Neutrophil (primary cell): ENCODE measurements at regions not wholly inside any gene's neighbourhood (a gene's known extent, or its start where the extent isn't known, plus 50 kb on each side); places are given as distances from the start of the nearest gene placed in this dataset.

Experiments
- H3K27ac ChIP-seq: fragments of 200-600 bp; sonication (generic); 2 replicates; pipeline ENCODE4 v1.5.1; 2016; ENCODE audit warnings: mild to moderate bottlenecking, moderate library complexity
- H3K27me3 ChIP-seq: fragments of 200-600 bp; sonication (generic); 2 replicates; pipeline ENCODE4 v1.6.0; 2016; ENCODE audit warnings: mild to moderate bottlenecking
- H3K36me3 ChIP-seq: fragments of 200-600 bp; sonication (generic); 2 replicates; pipeline ENCODE4 v1.5.1; 2017
- H3K4me1 ChIP-seq, 2 experiments: fragments of 200-600 bp in 1 of 2; sonication (generic) in 1 of 2; 1 replicate in 1 of 2; 2 replicates in 1 of 2; pipeline versions ENCODE4 v1.5.1 to v1.6.1; 2013 to 2016; ENCODE audit warnings: low read depth in 1 of 2, low read length in 1 of 2, mild to moderate bottlenecking in 1 of 2, moderate library complexity in 1 of 2; ENCODE audit not compliant: control insufficient read depth in 1 of 2, insufficient read depth in 1 of 2
- H3K4me3 ChIP-seq, 2 experiments: fragments of 200-600 bp in 1 of 2; sonication (generic) in 1 of 2; 1 replicate in 1 of 2; 2 replicates in 1 of 2; pipeline ENCODE4 v1.5.1; 2013 to 2016; ENCODE audit warnings: low read depth in 1 of 2, low read length in 1 of 2, mild to moderate bottlenecking in 1 of 2, moderate library complexity in 1 of 2
- H3K9me3 ChIP-seq: fragments of 200-600 bp; sonication (generic); 2 replicates; pipeline ENCODE4 v1.5.1; 2016
- CTCF ChIP-seq: fragments of 200-600 bp; sonication (generic); IDR thresholded peaks from 2 replicates; pipeline ENCODE4 v1.5.1; 2016; ENCODE audit warnings: antibody characterized with exemption

DNA sequence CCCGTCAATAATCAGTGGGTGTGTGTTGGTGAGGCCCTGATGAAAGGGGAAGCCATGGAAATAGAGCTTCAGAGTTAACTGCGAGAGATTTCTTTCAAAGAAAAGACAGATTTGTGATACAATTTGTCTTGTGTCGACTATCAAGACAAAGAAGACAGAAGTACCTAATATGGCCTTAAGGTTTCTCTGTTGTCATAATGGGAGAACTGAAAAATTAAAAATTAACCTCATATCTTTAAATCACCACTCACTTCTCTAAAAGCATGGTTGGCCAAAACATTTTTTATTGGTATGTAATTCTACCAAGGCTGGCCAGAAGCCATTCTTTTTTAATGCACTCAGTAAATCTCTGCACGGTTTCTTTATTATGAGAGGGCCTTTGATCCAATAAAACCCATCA lies 282.9 kb upstream of the WWC1 start:
- Histone ChIP-seq H3K27me3 (no peaks in the 10 kb centered on the region), H3K27ac (no peak overlapping the region), H3K4me1 (no peaks in the 10 kb centered on the region), H3K36me3 (no peaks in the 10 kb centered on the region), H3K9me3 (no peaks in the 10 kb centered on the region), H3K4me3 (no peak overlapping the region)
- TF ChIP-seq CTCF: no peak

DNA sequence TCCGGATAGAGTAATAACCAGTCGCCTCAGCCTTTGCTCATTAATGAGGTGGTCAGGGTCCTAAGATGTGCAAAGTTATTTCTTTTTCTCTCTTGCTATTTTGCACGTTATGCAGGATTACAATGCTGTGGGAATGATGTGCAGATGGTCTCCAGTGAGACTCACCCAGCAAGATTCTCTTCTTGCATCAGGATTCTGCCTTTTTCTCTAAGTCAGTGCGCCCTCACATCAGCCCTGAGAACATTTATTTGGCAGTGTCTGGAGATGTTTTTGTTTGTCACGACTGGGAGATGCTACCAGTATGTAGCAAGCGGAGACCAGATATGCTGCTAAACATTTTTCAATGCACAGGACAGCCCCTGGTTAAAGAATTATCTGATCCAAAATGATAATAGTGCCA lies 280.3 kb upstream of the WWC1 start:
- Histone ChIP-seq H3K4me3 (no peak overlapping the region), H3K36me3 (no peaks in the 10 kb centered on the region), H3K9me3 (no peaks in the 10 kb centered on the region), H3K27ac (no peak overlapping the region), H3K4me1 (no peaks in the 10 kb centered on the region), H3K27me3 (no peaks in the 10 kb centered on the region)
- no peak for TF ChIP-seq CTCF

DNA sequence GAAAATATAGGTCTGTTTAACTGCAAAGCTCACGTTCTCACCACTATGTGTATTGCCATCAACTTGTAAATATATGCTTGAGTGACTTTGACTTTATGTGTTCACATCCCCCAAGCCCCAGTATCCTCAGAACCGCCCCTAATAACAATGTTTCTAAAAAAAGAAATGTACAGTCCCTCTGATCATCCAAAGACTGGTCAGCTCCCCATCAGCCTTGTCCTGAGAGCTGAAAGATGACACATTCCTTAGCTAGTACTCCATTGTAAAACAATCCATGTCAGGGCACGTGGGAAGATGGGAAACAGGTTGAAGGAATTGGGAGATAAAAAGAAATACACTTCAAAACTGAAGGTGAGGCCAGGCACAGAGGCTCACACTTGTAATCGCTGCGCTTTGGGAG lies 279.4 kb upstream of the WWC1 start:
- Histone ChIP-seq H3K9me3 (no peaks in the 10 kb centered on the region), H3K4me3 (no peak overlapping the region), H3K4me1 (no peaks in the 10 kb centered on the region), H3K36me3 (no peaks in the 10 kb centered on the region), H3K27me3 (no peaks in the 10 kb centered on the region), H3K27ac (no peak overlapping the region)
- TF ChIP-seq CTCF: no peak

DNA sequence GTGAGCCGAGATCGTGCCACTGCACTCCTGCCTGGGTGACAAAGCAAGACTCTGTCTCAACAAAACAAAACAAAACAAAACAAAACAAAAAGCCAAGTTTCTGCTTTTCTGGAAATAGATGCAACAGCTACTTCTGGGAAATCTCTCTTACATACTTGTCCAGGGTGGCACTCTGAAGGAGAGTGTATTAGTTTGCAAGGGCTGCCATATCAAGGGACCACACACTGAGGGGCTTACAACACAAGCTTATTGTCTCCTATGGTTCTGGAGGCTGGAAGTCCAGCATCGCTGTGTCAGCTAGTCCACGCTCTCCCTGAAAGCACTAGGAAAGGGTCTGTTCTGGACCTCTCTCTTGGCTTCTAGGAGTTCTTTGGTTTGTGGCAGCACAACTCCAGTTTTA lies 277.9 kb upstream of the WWC1 start:
- H3K4me1 ChIP-seq: no peaks in the 10 kb centered on the region
- no peaks in the 10 kb centered on the region for H3K9me3 ChIP-seq
- no peak overlapping the region for H3K4me3 ChIP-seq
- TF ChIP-seq CTCF: no peak
- H3K36me3 ChIP-seq: no peaks in the 10 kb centered on the region
- no peak overlapping the region for H3K27ac ChIP-seq
- no peaks in the 10 kb centered on the region for H3K27me3 ChIP-seq

DNA sequence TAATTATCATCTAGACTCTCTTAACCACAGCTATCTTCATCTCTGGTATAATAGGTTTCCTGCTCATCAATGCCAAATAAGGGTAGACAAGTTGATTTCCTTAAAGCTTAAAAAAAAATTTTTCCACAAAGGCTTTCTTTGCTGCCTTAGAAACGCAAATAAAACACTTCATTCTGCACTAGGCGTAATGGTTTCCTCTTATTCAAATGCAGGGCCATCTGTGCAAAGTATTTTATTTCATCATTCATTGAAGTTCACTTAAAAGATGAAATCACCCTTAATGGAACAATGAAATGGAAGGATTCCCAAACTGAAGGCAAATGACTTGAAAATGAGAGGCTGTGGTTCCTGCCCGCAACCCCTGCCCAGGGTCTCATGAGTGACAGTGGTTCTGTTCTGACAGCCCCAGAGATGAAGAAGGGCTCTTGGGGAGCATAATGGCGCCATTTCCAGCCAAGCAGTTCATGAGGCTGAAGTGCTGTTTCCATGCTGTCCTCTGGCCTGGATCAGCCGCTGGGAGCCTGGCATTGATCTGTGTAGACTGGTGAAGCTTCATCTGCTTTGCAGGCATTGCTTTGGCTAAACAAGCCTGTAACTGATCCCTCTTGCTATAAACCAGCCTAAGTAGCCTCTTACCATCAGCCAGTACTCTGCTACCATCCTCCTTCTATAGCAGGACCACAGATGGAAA lies 276.9 kb upstream of the WWC1 start:
- Histone ChIP-seq H3K36me3 (no peaks in the 10 kb centered on the region), H3K4me3 (no peak overlapping the region), H3K4me1 (no peaks in the 10 kb centered on the region), H3K27ac (no peak overlapping the region), H3K27me3 (peaks cover 1% of the 10 kb centered on the region), H3K9me3 (no peaks in the 10 kb centered on the region)
- no peak for TF ChIP-seq CTCF
